HG03039 (cell line): ENCODE measurements at regions not wholly inside any gene's neighbourhood (a gene's known extent, or its start where the extent isn't known, plus 50 kb on each side); places are given as distances from the start of the nearest gene placed in this dataset.

Source experiments
- ATAC-seq: cut with Tn5 transposase; IDR thresholded peaks from one replicate; pipeline ENCODE4 v1.9.1; 2021; ENCODE audit warnings: mild to moderate bottlenecking, moderate library complexity; ENCODE audit not compliant: unreplicated experiment

GRCh38 chr4:106773076-106773905 is 262.8 kb downstream of the DKK2 start:
- no peak for ATAC-seq

GRCh38 chr4:106767991-106768390 is 268.1 kb downstream of the DKK2 start:
- no peak for ATAC-seq

GRCh38 chr4:106766519-106766918 is 269.6 kb downstream of the DKK2 start:
- ATAC-seq: no peak

GRCh38 chr4:106764774-106765173 is 271.3 kb downstream of the DKK2 start:
- ATAC-seq: no peak

DNA sequence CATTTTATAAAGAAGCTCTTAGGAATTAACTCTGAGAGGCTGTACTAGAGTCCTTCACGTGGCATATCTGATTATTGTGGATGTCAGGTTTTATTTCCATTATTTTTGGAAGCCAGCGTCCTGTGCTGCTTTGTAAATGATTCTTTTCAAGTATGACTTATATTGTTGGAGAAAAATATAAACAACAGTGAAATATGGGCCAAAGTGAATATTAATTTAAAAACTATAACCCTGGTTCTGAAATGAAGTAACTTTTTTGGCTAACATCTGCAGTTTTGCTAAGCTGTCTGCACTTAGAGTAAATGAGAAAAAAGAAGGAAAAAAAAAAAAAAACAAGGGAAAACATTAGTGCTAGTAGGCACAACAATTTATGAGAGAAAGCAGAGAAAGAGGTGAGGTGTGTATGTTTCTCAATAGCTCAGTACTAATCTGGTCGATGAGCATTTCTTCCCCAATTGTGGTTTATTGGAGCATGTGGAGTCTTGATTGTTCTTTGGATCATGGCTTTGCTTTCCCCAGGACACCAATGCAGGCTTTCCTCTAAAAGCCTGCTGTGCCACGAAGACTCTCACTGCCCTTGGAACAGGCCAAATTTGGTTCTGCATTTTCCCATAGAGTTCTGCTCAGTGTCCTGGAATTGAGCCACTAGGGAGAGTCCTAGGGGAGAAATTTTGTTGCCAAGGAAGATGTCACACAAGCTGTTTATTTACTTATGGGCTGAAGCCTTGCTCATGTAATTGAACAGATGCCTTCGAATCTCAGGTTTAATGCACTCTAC is 273.3 kb downstream of the DKK2 start:
- no peak for ATAC-seq

GRCh38 chr4:106753426-106753825 is 282.7 kb downstream of the DKK2 start:
- no peak for ATAC-seq

- no peak for ATAC-seq
These were observed 289.7 kb downstream of the DKK2 start for GRCh38 chr4:106746451-106746850.

- ATAC-seq: no peak
These were observed 298.0 kb downstream of the DKK2 start for GRCh38 chr4:106738121-106738520.

DNA sequence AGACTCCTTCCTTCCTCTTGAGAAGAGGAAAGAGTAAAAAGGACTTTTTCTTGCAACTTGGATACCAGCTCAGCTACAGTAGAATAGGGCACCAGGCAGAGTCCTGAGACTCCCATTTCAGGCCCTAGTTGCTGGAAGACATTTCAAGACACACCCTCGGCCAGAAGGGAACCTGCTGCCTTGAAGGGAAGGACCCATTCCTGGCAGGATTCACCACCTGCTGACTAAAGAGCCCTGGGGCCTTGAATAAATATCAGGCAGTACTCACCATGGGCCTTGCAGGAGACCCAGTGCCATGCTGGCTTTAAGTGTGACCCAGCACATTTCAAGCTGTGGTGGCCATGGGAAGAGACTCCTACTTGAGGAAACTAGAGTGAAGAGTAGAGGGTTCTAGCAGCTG is 317.6 kb downstream of the DKK2 start:
- ATAC-seq: no peak

DNA sequence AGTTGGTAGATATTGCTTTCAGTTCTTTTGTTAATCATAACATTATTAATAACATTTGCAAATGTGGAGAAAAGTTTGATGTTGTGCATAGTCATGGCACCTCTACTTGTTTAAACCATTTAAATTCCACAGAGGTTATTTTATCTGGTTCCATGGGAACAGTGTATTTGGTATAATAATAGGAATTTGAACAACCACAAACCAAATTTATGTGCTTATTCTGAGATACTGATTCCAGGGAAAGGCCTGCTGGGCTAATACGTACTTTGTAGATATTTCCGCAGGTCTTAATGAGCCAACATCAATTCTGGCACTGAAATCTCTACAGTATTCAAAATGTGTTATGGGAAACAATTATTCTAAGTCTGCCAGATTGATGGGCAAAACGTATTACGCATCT is 319.0 kb downstream of the DKK2 start:
- ATAC-seq: no peak

DNA sequence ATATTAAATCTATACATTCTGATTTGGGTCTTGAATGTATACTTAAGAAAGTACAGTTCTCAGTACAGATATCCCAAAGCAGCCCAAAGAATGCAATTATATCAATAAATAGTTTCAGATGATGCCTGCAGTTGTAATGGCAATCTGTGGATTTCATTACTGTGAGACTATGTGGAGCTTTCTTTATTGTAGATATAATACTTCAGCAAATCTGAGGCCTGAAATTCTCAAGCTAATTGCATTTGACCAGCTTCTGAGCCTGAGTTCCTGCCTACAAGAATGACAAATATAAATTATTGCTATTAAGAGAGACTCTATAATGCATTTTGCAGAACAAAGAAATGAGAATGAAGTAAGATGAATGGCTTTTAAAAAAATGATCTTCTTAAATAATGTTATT is 320.3 kb downstream of the DKK2 start:
- ATAC-seq: no peak

GRCh38 chr4:106708464-106708816 is 327.7 kb downstream of the DKK2 start:
- ATAC-seq: no peak

DNA sequence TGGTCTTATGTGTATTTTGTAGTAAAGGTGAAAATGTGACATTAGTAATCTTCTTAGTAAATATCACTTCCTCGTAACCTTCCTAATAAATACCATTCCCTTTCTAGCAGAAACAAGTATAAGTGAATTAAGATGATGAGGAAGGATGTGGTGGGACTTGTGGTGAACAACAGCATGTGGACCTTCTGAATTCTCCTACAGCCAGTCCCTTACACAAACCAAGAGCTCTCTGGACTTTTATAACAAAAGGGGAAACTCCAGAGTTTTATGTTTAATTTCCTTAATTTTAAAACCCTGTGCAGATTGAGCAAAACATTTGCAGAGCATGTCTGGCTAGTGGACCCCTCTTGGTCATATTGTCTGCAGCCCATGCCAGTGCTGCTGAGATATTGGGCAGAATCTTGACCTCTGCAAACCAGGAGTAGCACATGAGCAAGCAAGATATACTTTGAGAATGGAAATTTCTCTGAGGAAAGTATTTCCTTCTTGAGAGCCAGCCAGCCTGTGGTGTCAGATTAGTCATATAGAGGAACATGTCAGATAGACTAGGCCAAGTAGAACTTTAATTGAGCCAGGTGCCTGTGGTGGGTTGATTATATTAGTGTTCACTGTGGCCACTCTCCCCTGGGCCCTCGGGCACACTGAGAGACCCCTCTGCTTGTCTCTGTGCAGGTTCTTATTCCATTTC is 328.2 kb downstream of the DKK2 start:
- ATAC-seq: no peak

DNA sequence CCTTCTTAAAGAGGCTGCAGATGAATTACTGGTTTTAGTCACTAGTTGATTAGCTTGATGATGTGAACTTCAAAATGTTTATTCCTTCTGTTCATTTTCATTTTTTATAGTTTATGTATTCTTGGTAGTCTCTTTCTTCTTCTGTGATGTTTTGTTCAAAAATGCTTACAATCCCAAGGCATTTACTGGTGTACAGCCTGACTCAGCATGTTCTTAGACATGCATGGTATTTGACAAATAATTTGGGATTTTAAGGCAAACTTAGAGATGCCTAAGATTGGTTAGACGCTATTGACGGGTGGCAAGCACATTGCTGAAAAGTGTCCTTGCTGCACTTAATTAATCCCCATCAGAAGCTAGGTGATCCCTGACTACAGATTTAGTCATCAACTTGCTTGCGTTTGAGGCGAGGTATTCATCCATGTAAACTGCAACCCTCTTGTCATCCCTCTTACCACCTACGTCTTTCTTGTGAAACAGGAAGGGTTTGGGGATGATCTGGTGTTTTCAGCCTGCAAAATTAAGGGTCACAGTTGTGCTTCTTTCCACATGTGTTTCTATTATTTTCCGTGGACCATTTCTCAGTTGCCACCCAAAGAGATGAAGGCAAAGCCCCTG is 331.8 kb downstream of the DKK2 start:
- no peak for ATAC-seq

DNA sequence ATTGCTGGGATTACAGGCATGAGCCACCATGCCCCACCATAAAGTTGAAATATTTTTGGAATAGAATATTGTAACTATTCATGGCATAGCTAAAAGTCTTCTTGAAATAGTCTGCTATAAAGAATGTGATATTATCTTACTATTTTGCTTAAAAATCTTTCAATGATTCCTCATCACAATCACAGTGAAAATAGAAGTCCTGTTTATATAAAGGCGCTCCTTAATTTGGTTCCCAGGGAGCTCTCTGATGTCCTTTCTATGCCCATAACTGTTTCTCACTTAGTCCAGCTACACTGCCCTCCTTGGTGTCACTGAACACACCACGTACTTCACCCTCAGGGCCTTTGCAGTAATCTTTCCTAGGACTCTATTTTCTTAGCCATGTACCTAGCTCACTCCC is 331.7 kb upstream of the GIMD1 start:
- ATAC-seq: no peak

- ATAC-seq: no peak
These were observed 330.1 kb upstream of the GIMD1 start for GRCh38 chr4:106698621-106699195.

GRCh38 chr4:106695501-106696262 is 327.1 kb upstream of the GIMD1 start:
- ATAC-seq: no peak

GRCh38 chr4:106694232-106694631 is 325.7 kb upstream of the GIMD1 start:
- no peak for ATAC-seq

- ATAC-seq: no peak
These were observed 323.2 kb upstream of the GIMD1 start for GRCh38 chr4:106691749-106692148.

GRCh38 chr4:106690487-106690886 is 321.9 kb upstream of the GIMD1 start:
- no peak for ATAC-seq
